GM13976 (cell line): ENCODE measurements at regions not wholly inside any gene's neighbourhood (a gene's known extent, or its start where the extent isn't known, plus 50 kb on each side); places are given as distances from the start of the nearest gene placed in this dataset.

ENCODE experiments used
- DNase-seq: peaks from one replicate; pipeline ENCODE4 v3.0.0; 2012; ENCODE audit warnings: low spot score
- in situ Hi-C: fragments of 300-500 bp; cut with MboI; formaldehyde crosslinking; loops from one replicate; pipeline ENCODE4 v1.12.0; 2022; ENCODE audit warnings: low sequenced_read_pairs, mixed read lengths, inconsistent platforms; ENCODE audit not compliant: unreplicated experiment
- TF ChIP-seq, protein P1 (sequence below): IDR thresholded peaks from 2 replicates; pipeline ENCODE4 v1.5.1; 2012; ENCODE audit warnings: borderline replicate concordance, mild to moderate bottlenecking; ENCODE audit not compliant: insufficient read depth; ENCODE audit errors: extremely low read depth, missing control alignments, control extremely low read depth

GRCh38 chr15:24621630-24622215, 53.9 kb upstream of the NPAP1 start:
- DNase-seq = no peak
- TF ChIP-seq, protein P1, sequence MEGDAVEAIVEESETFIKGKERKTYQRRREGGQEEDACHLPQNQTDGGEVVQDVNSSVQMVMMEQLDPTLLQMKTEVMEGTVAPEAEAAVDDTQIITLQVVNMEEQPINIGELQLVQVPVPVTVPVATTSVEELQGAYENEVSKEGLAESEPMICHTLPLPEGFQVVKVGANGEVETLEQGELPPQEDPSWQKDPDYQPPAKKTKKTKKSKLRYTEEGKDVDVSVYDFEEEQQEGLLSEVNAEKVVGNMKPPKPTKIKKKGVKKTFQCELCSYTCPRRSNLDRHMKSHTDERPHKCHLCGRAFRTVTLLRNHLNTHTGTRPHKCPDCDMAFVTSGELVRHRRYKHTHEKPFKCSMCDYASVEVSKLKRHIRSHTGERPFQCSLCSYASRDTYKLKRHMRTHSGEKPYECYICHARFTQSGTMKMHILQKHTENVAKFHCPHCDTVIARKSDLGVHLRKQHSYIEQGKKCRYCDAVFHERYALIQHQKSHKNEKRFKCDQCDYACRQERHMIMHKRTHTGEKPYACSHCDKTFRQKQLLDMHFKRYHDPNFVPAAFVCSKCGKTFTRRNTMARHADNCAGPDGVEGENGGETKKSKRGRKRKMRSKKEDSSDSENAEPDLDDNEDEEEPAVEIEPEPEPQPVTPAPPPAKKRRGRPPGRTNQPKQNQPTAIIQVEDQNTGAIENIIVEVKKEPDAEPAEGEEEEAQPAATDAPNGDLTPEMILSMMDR = no peak
- in situ Hi-C loops = no loop called here
